NCI-H2196 (cell line): ENCODE measurements at regions not wholly inside any gene's neighbourhood (a gene's known extent, or its start where the extent isn't known, plus 50 kb on each side); places are given as distances from the start of the nearest gene placed in this dataset.

Experiments
- DNase-seq: peaks from one replicate; lab custom pipeline; 2025; ENCODE audit not compliant: unreplicated experiment; lab: John Stamatoyannopoulos, UW

GRCh38 chr12:29086325-29087271 is 62.5 kb upstream of the FAR2 start:
- no peak for DNase-seq

DNA sequence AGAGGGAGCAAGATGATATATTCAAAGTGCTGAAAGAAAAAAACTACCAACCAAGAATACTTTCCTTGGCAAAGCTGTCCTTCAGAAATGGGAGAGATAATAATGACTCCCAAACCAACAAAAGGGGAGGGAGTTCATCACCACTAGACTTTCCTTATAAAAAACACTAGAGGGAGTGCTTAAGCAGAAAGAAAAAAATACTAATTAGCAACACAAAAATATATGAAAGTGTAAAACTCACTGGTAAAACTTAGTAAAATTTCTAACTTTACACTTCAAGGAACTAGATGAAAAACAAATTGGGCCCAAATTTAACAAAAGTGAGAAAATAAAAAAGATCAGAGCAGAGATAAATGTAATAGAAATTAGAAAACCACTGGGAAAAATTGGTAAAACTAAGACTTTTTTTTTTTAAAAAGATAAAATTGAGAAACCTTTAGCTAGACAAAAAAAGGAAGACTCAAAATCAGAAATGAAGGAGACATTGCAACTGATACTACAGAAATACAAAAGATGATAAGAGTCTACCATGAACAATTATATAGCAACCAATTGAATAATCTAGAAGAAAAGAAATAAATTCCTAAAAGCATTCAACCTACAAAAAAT is 60.4 kb upstream of the FAR2 start:
- DNase-seq = no peak
